HepG2 (cell line): ENCODE measurements at regions not wholly inside any gene's neighbourhood (a gene's known extent, or its start where the extent isn't known, plus 50 kb on each side); places are given as distances from the start of the nearest gene placed in this dataset.

Experiments used
- ATAC-seq: fragments of 200-7000 bp; cut with Tn5 transposase; 3 replicates; pipeline ENCODE4 v1.9.1; 2020; ENCODE audit warnings: mild to moderate bottlenecking, moderate library complexity
- BruUV-seq: library from RNA; stranded (reverse); fragments of 400-500 nt; replicated peaks from 2 replicates; lab custom pipeline; 2021; lab: Mats Ljungman, UMichigan
- CTCF ChIA-PET: fragments of 300-600 bp; formaldehyde crosslinking; extraction: SDS; loops from one replicate; lab custom pipeline; 2021; ENCODE audit warnings: low total read pairs, inconsistent platforms, low intra/inter-chr PET ratio; lab: Yijun Ruan, JAX
- POLR2A ChIA-PET: fragments of 350-600 bp; sonication (Branson Sonifier 250); formaldehyde crosslinking; loops from one replicate; lab custom pipeline; 2020; ENCODE audit warnings: antibody characterized with exemption, inconsistent platforms; lab: Yijun Ruan, JAX
- DNase-seq: peaks from one replicate; pipeline ENCODE4 v3.0.0-alpha.2; 2015; ENCODE audit warnings: low spot score
- FAIRE-seq: peaks from 3 replicates; lab custom pipeline; 2011; peaks lifted over from hg19 to GRCh38; lab: Jason Lieb, UNC
- H2AFZ ChIP-seq: one replicate; pipeline ENCODE4 v1.6.1; 2011; ENCODE audit warnings: low read length, inconsistent platforms
- H3K27ac ChIP-seq: fragments of 300-600 bp; 3 replicates; pipeline ENCODE4 v1.8.0; 2011; ENCODE audit warnings: mixed run types, mild to moderate bottlenecking, mixed read lengths, low read length, inconsistent platforms; ENCODE audit not compliant: insufficient read depth; ENCODE audit errors: extremely low read length
- H3K27me3 ChIP-seq, 2 experiments: fragments of 200-600 bp in 1 of 2; 2 replicates in 1 of 2; 3 replicates in 1 of 2; pipeline versions ENCODE4 v1.6.0 to v1.8.0; 2011; ENCODE audit warnings: low read length in 2 of 2, mild to moderate bottlenecking in 2 of 2, moderate library complexity in 2 of 2, inconsistent platforms in 1 of 2; ENCODE audit not compliant: insufficient read depth in 2 of 2, control insufficient read depth in 1 of 2
- H3K36me3 ChIP-seq, 2 experiments: fragments of 200-600 bp in 1 of 2; replicated peaks in 1 of 2; 2 replicates in 1 of 2; 3 replicates in 1 of 2; pipeline versions ENCODE4 v1.5.1 to v1.8.0; 2011; ENCODE audit warnings: low read length in 2 of 2, inconsistent platforms in 1 of 2; ENCODE audit not compliant: insufficient read depth in 2 of 2, control insufficient read depth in 1 of 2
- H3K4me1 ChIP-seq: 2 replicates; pipeline ENCODE4 v1.5.1; 2012; ENCODE audit warnings: low read length, inconsistent platforms; ENCODE audit not compliant: insufficient read depth
- H3K4me2 ChIP-seq: 2 replicates; pipeline ENCODE4 v1.6.0; 2011; ENCODE audit warnings: low read depth, low read length, inconsistent platforms
- H3K4me3 ChIP-seq, 3 experiments: fragments of 200-600 bp in 1 of 3; sonication (generic), shearing (Covaris generic) in 1 of 3; replicated peaks in 1 of 3; 2 replicates each; pipeline ENCODE4 v1.5.1; 2011 to 2016; ENCODE audit warnings: low read length in 3 of 3, inconsistent platforms in 2 of 3, low read depth in 2 of 3, mild to moderate bottlenecking in 2 of 3, control low read depth in 1 of 3, mixed read lengths in 1 of 3; ENCODE audit not compliant: insufficient read depth in 1 of 3
- H3K79me2 ChIP-seq: one replicate; pipeline ENCODE4 v1.6.1; 2011; ENCODE audit warnings: low read length, inconsistent platforms; ENCODE audit not compliant: insufficient read depth
- H3K9ac ChIP-seq: 2 replicates; pipeline ENCODE4 v1.6.0; 2011; ENCODE audit warnings: mild to moderate bottlenecking, low read depth, low read length, inconsistent platforms; ENCODE audit not compliant: insufficient read depth
- H3K9me3 ChIP-seq: 2 replicates; pipeline ENCODE4 v1.5.1; 2012; ENCODE audit warnings: mild to moderate bottlenecking, low read length
- H4K20me1 ChIP-seq: 2 replicates; pipeline ENCODE4 v1.6.0; 2011; ENCODE audit warnings: inconsistent platforms, mild to moderate bottlenecking, low read length, moderate library complexity; ENCODE audit not compliant: insufficient read depth
- HDAC6 ChIP-seq: fragments of 200-600 bp; sonication (generic); IDR thresholded peaks from 2 replicates; pipeline ENCODE4 v1.7.0; 2017; ENCODE audit warnings: mild to moderate bottlenecking, antibody characterized with exemption, low read length, low read depth
- HNF4G ChIP-seq, 2 experiments: sonication (generic) in 1 of 2; formaldehyde crosslinking in 1 of 2; IDR thresholded peaks; 2 replicates each; pipeline versions ENCODE4 v1.4.0 to v1.6.1; 2011 to 2020; ENCODE audit warnings: borderline replicate concordance in 2 of 2, low read depth in 2 of 2, mild to moderate bottlenecking in 2 of 2, low read length in 1 of 2, missing genetic modification reagents in 1 of 2, moderate library complexity in 1 of 2
- KDM3A ChIP-seq: IDR thresholded peaks from 2 replicates; pipeline ENCODE4 v1.6.1; 2018; ENCODE audit warnings: low read depth, missing compliant biosample characterization
- PAX8 ChIP-seq: sonication (generic); formaldehyde crosslinking; IDR thresholded peaks from 2 replicates; pipeline ENCODE4 v1.8.0; 2022; ENCODE audit warnings: mild to moderate bottlenecking, missing genetic modification reagents, borderline replicate concordance
- RFX5 ChIP-seq: IDR thresholded peaks from 2 replicates; pipeline ENCODE4 v1.6.1; 2011; ENCODE audit warnings: low read depth, low read length, improper control_type of control experiment
- RORA ChIP-seq: sonication (generic); formaldehyde crosslinking; IDR thresholded peaks from 2 replicates; pipeline ENCODE4 v1.5.0; 2020; ENCODE audit warnings: mild to moderate bottlenecking, missing genetic modification reagents, moderate library complexity
- ZMYM4 ChIP-seq: sonication (generic); formaldehyde crosslinking; IDR thresholded peaks from 2 replicates; pipeline ENCODE4 v1.8.1; 2023; ENCODE audit warnings: mild to moderate bottlenecking, missing genetic modification reagents
- ZNF446 ChIP-seq: sonication (generic); formaldehyde crosslinking; IDR thresholded peaks from 2 replicates; pipeline ENCODE4 v1.5.0; 2020; ENCODE audit warnings: mild to moderate bottlenecking, missing genetic modification reagents
- ZNF619 ChIP-seq: sonication (generic); formaldehyde crosslinking; IDR thresholded peaks from 2 replicates; pipeline ENCODE4 v1.4.0; 2020; ENCODE audit warnings: mild to moderate bottlenecking, missing genetic modification reagents
- WGBS: methylation state at CpG from one replicate; pipeline ENCODE4 v1.1.6; 2017; ENCODE audit warnings: low lambda C conversion rate; 5-methylcytosine and 5-hydroxymethylcytosine counted together
- in situ Hi-C: cut with HindIII; loops from 2 replicates; pipeline ENCODE4 v1.10.0; 2017; ENCODE audit warnings: low pct_unique_long_range_greater_than_20kb; ENCODE audit not compliant: extremely low pct_ligation_motif_present
- intact Hi-C: fragments of 100-400 bp; cut with micrococcal nuclease; formaldehyde crosslinking; loops from one replicate; pipeline ENCODE4 v1.10.0; 2022; ENCODE audit not compliant: unreplicated experiment
- TF ChIP-seq, protein P1 (sequence below): sonication (generic); formaldehyde crosslinking; IDR thresholded peaks from 2 replicates; pipeline ENCODE4 v1.4.0; 2020; ENCODE audit warnings: missing genetic modification reagents, mild to moderate bottlenecking, borderline replicate concordance
- TF ChIP-seq, protein P2 (sequence below): IDR thresholded peaks from 2 replicates; pipeline ENCODE4 v1.6.1; 2016; ENCODE audit warnings: low read depth, control low read depth

DNA sequence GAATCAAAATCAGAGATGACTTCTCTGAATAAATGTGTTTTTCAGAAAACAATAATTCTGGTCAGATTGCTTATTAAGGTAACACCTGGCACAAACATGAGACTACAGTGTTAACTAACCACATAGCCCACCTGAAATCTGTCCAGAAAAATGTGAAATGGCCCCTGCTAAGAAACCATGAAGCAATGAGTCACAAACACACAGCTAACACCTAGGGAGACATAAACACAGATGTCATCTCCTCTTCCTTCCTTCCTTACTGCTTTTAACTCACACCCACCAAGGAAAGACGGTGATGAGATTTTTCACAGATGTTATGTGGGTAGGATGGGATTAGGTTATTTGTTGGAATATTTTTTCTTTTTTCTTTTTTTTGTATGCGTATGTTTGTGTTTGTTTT, 315.0 kb upstream of the STAC start (continued):
- TF ChIP-seq ZNF619 (CRISPR knock-in tag) (no peak), HDAC6 (no peak)

DNA sequence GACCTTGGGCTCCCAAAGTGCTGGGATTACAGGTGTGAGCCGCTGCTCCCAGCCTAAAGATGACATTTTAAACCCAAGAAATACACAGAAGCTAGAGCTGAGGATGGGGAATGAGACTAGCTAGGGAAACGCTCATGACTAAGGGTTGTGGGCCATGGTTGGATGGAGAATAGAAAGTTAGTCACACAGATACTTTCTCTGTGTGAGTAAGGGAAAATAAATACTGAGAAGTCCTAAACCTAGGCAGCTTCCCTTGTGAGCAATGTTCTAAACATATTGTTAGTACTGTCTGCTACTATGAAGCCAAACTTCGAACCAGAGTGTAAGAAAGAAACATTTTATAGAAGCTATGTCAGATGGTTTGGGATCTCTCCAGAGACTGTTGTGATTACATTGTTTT, 304.8 kb upstream of the STAC start:
- WGBS = 4% methylated on average over 3 of the region's 3 CpGs
- Histone ChIP-seq H3K79me2 (no peaks in the 10 kb centered on the region), H3K27ac (no peak overlapping the region), H4K20me1 (no peaks in the 10 kb centered on the region), H3K27me3 (no peaks in the 10 kb centered on the region; a peak in 1 of 5 replicates), H3K4me1 (no peaks in the 10 kb centered on the region), H2AFZ (no peak overlapping the region), H3K4me2 (no peak overlapping the region), H3K9ac (no peak overlapping the region), H3K36me3 (no peaks in the 10 kb centered on the region), H3K4me3 (no peak overlapping the region), H3K9me3 (peaks cover 44% of the 10 kb centered on the region)
- ChIA-PET POLR2A (no interaction called here), CTCF (no interaction called here)
- no TSS peak for BruUV-seq
- intact Hi-C loops = no loop called here
- ATAC-seq = no peak
- DNase-seq = no peak
- TF ChIP-seq ZMYM4 = no peak
- TF ChIP-seq RORA (CRISPR knock-in tag) = no peak
- no peak for TF ChIP-seq KDM3A
- TF ChIP-seq, protein P1, sequence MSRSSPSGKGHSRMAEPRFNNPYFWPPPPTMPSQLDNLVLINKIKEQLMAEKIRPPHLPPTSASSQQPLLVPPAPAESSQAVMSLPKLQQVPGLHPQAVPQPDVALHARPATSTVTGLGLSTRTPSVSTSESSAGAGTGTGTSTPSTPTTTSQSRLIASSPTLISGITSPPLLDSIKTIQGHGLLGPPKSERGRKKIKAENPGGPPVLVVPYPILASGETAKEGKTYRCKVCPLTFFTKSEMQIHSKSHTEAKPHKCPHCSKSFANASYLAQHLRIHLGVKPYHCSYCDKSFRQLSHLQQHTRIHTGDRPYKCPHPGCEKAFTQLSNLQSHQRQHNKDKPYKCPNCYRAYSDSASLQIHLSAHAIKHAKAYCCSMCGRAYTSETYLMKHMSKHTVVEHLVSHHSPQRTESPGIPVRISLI (CRISPR knock-in tag) = no peak
- no peak for TF ChIP-seq RFX5
- TF ChIP-seq PAX8 (CRISPR knock-in tag) = no peak
- no peak for TF ChIP-seq HNF4G (IDR thresholded peaks at IDR 0.05; ENCODE audit: borderline replicate concordance, low read depth, low read length)
- no peak for TF ChIP-seq HNF4G (CRISPR knock-in tag; IDR thresholded peaks at IDR 0.05; ENCODE audit: borderline replicate concordance, low read depth)
- TF ChIP-seq, protein P2, sequence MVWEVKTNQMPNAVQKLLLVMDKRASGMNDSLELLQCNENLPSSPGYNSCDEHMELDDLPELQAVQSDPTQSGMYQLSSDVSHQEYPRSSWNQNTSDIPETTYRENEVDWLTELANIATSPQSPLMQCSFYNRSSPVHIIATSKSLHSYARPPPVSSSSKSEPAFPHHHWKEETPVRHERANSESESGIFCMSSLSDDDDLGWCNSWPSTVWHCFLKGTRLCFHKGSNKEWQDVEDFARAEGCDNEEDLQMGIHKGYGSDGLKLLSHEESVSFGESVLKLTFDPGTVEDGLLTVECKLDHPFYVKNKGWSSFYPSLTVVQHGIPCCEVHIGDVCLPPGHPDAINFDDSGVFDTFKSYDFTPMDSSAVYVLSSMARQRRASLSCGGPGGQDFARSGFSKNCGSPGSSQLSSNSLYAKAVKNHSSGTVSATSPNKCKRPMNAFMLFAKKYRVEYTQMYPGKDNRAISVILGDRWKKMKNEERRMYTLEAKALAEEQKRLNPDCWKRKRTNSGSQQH = no peak
- TF ChIP-seq ZNF446 (CRISPR knock-in tag) = no peak
- in situ Hi-C loops = no loop called here
- FAIRE-seq = no peak
